ENCODE measurements at regions not wholly inside any gene's neighbourhood (a gene's known extent, or its start where the extent isn't known, plus 50 kb on each side); places are given as distances from the start of the nearest gene placed in this dataset.

- no peak for DNase-seq (ENCODE audit: low spot score)
- 79% methylated on average over 2 of the region's 2 CpGs for WGBS
- Histone ChIP-seq H3K27ac (ENCODE audit: low read depth in 1 of 2, low read length in 2 of 2) (peak overlapping the region; percentile 16 to 73), H3K9me3 (ENCODE audit: control insufficient read depth in 4 of 4, low read length in 3 of 4) (no peaks in the 10 kb centered on the region), H3K9ac (ENCODE audit: low read depth in 1 of 2, low read length in 2 of 2) (no peak overlapping the region), H3K4me3 (ENCODE audit: low read depth in 1 of 3, low read length in 3 of 3) (no peak overlapping the region), H3K4me1 (ENCODE audit: control insufficient read depth in 4 of 4, insufficient read depth in 4 of 4, low read length in 3 of 4) (peaks cover 0 to 11% (median under 1%) of the 10 kb centered on the region in 4 donors), H3K36me3 (ENCODE audit: control insufficient read depth in 4 of 4, insufficient read depth in 3 of 4, low read depth in 1 of 4, low read length in 3 of 4) (no peaks in the 10 kb centered on the region), H3K27me3 (ENCODE audit: control insufficient read depth in 4 of 4, insufficient read depth in 4 of 4, low read length in 3 of 4) (no peaks in the 10 kb centered on the region)
- no peak for TF ChIP-seq RXRA (IDR thresholded peaks at IDR 0.05)
- no peak for TF ChIP-seq TAF1 (conservative IDR thresholded peaks at IDR 0.05)
- TF ChIP-seq FOXA2 (IDR thresholded peaks at IDR 0.05), result no peak
- TF ChIP-seq CTCF (IDR thresholded peaks at IDR 0.05; ENCODE audit: low read depth, low read length, missing input control), result no peak
- no peak for TF ChIP-seq REST (IDR thresholded peaks at IDR 0.05)
Measured at GRCh38 chr14:71554323-71554722, 377.9 kb upstream of the RGS6 start.

GRCh38 chr14:71554959-71555612, 377.1 kb upstream of the RGS6 start:
- WGBS, result 90% methylated on average over 2 of the region's 2 CpGs
- no peaks in the 10 kb centered on the region for H3K27me3 ChIP-seq (ENCODE audit: control insufficient read depth in 4 of 4, insufficient read depth in 4 of 4, low read length in 3 of 4)
- no peak overlapping the region for H3K9ac ChIP-seq (ENCODE audit: low read depth in 1 of 2, low read length in 2 of 2)
- TF ChIP-seq SP1 (IDR thresholded peaks at IDR 0.05) (no peak), RXRA (IDR thresholded peaks at IDR 0.05) (no peak), EGR1 (IDR thresholded peaks at IDR 0.05; ENCODE audit: low read depth in 2 of 2) (no peak), FOXA2 (IDR thresholded peaks at IDR 0.05) (no peak), HNF4G (IDR thresholded peaks at IDR 0.05) (no peak), GABPA (IDR thresholded peaks at IDR 0.05 in 1 of 2, conservative IDR thresholded peaks at IDR 0.05 in 1 of 2) (no peak), JUND (IDR thresholded peaks at IDR 0.05) (no peak), ATF3 (IDR thresholded peaks at IDR 0.05) (no peak), RAD21 (IDR thresholded peaks at IDR 0.05) (no peak), FOXA1 (IDR thresholded peaks at IDR 0.05) (no peak), MAX (IDR thresholded peaks at IDR 0.05) (no peak), CTCF (IDR thresholded peaks at IDR 0.05; ENCODE audit: low read depth, low read length, missing input control) (no peak), NR2F2 (IDR thresholded peaks at IDR 0.05) (no peak), YY1 (IDR thresholded peaks at IDR 0.05) (no peak), TAF1 (conservative IDR thresholded peaks at IDR 0.05) (no peak), REST (IDR thresholded peaks at IDR 0.05) (no peak), ZBTB33 (IDR thresholded peaks at IDR 0.05) (no peak), HNF4A (conservative IDR thresholded peaks at IDR 0.05) (no peak)
- H3K27ac ChIP-seq (ENCODE audit: low read depth in 1 of 2, low read length in 2 of 2), result peak overlapping the region; percentile 56 to 73
- no peaks in the 10 kb centered on the region for H3K9me3 ChIP-seq (ENCODE audit: control insufficient read depth in 4 of 4, low read length in 3 of 4)
- no peak for DNase-seq (ENCODE audit: low spot score)
- H3K4me1 ChIP-seq (ENCODE audit: control insufficient read depth in 4 of 4, insufficient read depth in 4 of 4, low read length in 3 of 4), result peaks cover 0 to 11% (median under 1%) of the 10 kb centered on the region in 4 donors
- no peaks in the 10 kb centered on the region for H3K36me3 ChIP-seq (ENCODE audit: control insufficient read depth in 4 of 4, insufficient read depth in 3 of 4, low read depth in 1 of 4, low read length in 3 of 4)
- H3K4me3 ChIP-seq (ENCODE audit: low read depth in 1 of 3, low read length in 3 of 3), result no peak overlapping the region
